Mononuclear cell (primary cell): ENCODE measurements at regions not wholly inside any gene's neighbourhood (a gene's known extent, or its start where the extent isn't known, plus 50 kb on each side); places are given as distances from the start of the nearest gene placed in this dataset.

ENCODE experiments used
- H3K27me3 ChIP-seq: 2 replicates; pipeline ENCODE4 v1.6.0; 2011; ENCODE audit warnings: low read length, control low read depth; ENCODE audit not compliant: insufficient read depth
- H3K4me1 ChIP-seq: 2 replicates; pipeline ENCODE4 v1.5.1; 2011; ENCODE audit warnings: mild to moderate bottlenecking, low read length, control low read depth; ENCODE audit not compliant: insufficient read depth
- H3K4me3 ChIP-seq: 2 replicates; pipeline ENCODE4 v1.5.1; 2011; ENCODE audit warnings: mild to moderate bottlenecking, low read length, moderate library complexity
- H3K9me3 ChIP-seq: 2 replicates; pipeline ENCODE4 v1.5.1; 2011; ENCODE audit warnings: low read depth, mild to moderate bottlenecking, control low read depth, low read length

- Histone ChIP-seq H3K4me1 (peaks cover 81% of the 10 kb centered on the region), H3K9me3 (no peaks in the 10 kb centered on the region), H3K4me3 (no peak overlapping the region), H3K27me3 (no peaks in the 10 kb centered on the region)
These were observed 133.7 kb upstream of the TNFAIP3 start for GRCh38 chr6:137733372-137733771.

- Histone ChIP-seq H3K9me3 (no peaks in the 10 kb centered on the region), H3K27me3 (no peaks in the 10 kb centered on the region), H3K4me3 (no peak overlapping the region), H3K4me1 (peaks cover 72% of the 10 kb centered on the region)
These were observed 132.8 kb upstream of the TNFAIP3 start for GRCh38 chr6:137734005-137734874.

- Histone ChIP-seq H3K9me3 (no peaks in the 10 kb centered on the region), H3K27me3 (no peaks in the 10 kb centered on the region), H3K4me1 (peaks cover 66% of the 10 kb centered on the region), H3K4me3 (no peak overlapping the region)
These were observed 132.2 kb upstream of the TNFAIP3 start for GRCh38 chr6:137734875-137735182.

- no peaks in the 10 kb centered on the region for H3K9me3 ChIP-seq
These were observed 130.8 kb upstream of the TNFAIP3 start for GRCh38 chr6:137736048-137736818.

GRCh38 chr6:137736911-137737310 is 130.1 kb upstream of the TNFAIP3 start:
- Histone ChIP-seq H3K4me3 (no peak overlapping the region), H3K27me3 (no peaks in the 10 kb centered on the region), H3K9me3 (no peaks in the 10 kb centered on the region), H3K4me1 (peaks cover 54% of the 10 kb centered on the region)

More at GRCh38 chr6:137736048-137736818, 130.8 kb upstream of the TNFAIP3 start:
- H3K27me3 ChIP-seq = no peaks in the 10 kb centered on the region
- H3K4me3 ChIP-seq = no peak overlapping the region
- peaks cover 60% of the 10 kb centered on the region for H3K4me1 ChIP-seq

GRCh38 chr6:137737836-137738596 is 129.0 kb upstream of the TNFAIP3 start:
- no peaks in the 10 kb centered on the region for H3K9me3 ChIP-seq
- H3K27me3 ChIP-seq = no peaks in the 10 kb centered on the region
- no peak overlapping the region for H3K4me3 ChIP-seq
- H3K4me1 ChIP-seq = peaks cover 43% of the 10 kb centered on the region

- peaks cover 34% of the 10 kb centered on the region for H3K4me1 ChIP-seq
- H3K4me3 ChIP-seq = no peak overlapping the region
- H3K9me3 ChIP-seq = no peaks in the 10 kb centered on the region
These were observed 128.0 kb upstream of the TNFAIP3 start for GRCh38 chr6:137738931-137739504.

GRCh38 chr6:137739544-137739943 is 127.5 kb upstream of the TNFAIP3 start:
- H3K4me3 ChIP-seq = no peak overlapping the region
- H3K4me1 ChIP-seq = peaks cover 28% of the 10 kb centered on the region
- no peaks in the 10 kb centered on the region for H3K27me3 ChIP-seq
- H3K9me3 ChIP-seq = no peaks in the 10 kb centered on the region

More at GRCh38 chr6:137738931-137739504, 128.0 kb upstream of the TNFAIP3 start:
- H3K27me3 ChIP-seq = no peaks in the 10 kb centered on the region

GRCh38 chr6:137740091-137740755 is 126.8 kb upstream of the TNFAIP3 start:
- no peaks in the 10 kb centered on the region for H3K9me3 ChIP-seq
- H3K27me3 ChIP-seq = no peaks in the 10 kb centered on the region
- H3K4me1 ChIP-seq = peaks cover 27% of the 10 kb centered on the region
- H3K4me3 ChIP-seq = no peak overlapping the region

GRCh38 chr6:137740967-137741761 is 125.9 kb upstream of the TNFAIP3 start:
- peaks cover 21% of the 10 kb centered on the region for H3K4me1 ChIP-seq
- H3K9me3 ChIP-seq = no peaks in the 10 kb centered on the region
- H3K4me3 ChIP-seq = no peak overlapping the region
- H3K27me3 ChIP-seq = no peaks in the 10 kb centered on the region

- H3K4me1 ChIP-seq = peaks cover 9% of the 10 kb centered on the region
These were observed 123.6 kb upstream of the TNFAIP3 start for GRCh38 chr6:137743493-137743892.

GRCh38 chr6:137744877-137745276 is 122.2 kb upstream of the TNFAIP3 start:
- Histone ChIP-seq H3K9me3 (no peaks in the 10 kb centered on the region), H3K4me3 (no peak overlapping the region), H3K27me3 (no peaks in the 10 kb centered on the region), H3K4me1 (peaks cover 9% of the 10 kb centered on the region)

More at GRCh38 chr6:137743493-137743892, 123.6 kb upstream of the TNFAIP3 start:
- H3K27me3 ChIP-seq = no peaks in the 10 kb centered on the region
- no peak overlapping the region for H3K4me3 ChIP-seq
- no peaks in the 10 kb centered on the region for H3K9me3 ChIP-seq

GRCh38 chr6:137745321-137745720 is 121.7 kb upstream of the TNFAIP3 start:
- Histone ChIP-seq H3K4me1 (peaks cover 9% of the 10 kb centered on the region), H3K4me3 (no peak overlapping the region), H3K27me3 (no peaks in the 10 kb centered on the region), H3K9me3 (no peaks in the 10 kb centered on the region)

- Histone ChIP-seq H3K9me3 (no peaks in the 10 kb centered on the region), H3K4me1 (peaks cover 9% of the 10 kb centered on the region), H3K4me3 (no peak overlapping the region), H3K27me3 (no peaks in the 10 kb centered on the region)
These were observed 120.8 kb upstream of the TNFAIP3 start for GRCh38 chr6:137746264-137746663.
